ENCODE measurements at regions not wholly inside any gene's neighbourhood (a gene's known extent, or its start where the extent isn't known, plus 50 kb on each side); places are given as distances from the start of the nearest gene placed in this dataset.
"Not testable (repeated sequence)": the region's sequence is repeated elsewhere in the genome, so short reads cannot be mapped to it uniquely, and the experiment has no call there.

GRCh38 chr3:87101861-87102625, 111.1 kb upstream of the VGLL3 start:
- DNase-seq (ENCODE audit: low spot score): no peak

- DNase-seq (ENCODE audit: low spot score): not testable (repeated sequence)
These were observed 106.8 kb upstream of the VGLL3 start for GRCh38 chr3:87097733-87098132.

GRCh38 chr3:87090631-87091030, 99.7 kb upstream of the VGLL3 start:
- DNase-seq (ENCODE audit: low spot score): no peak

GRCh38 chr3:87088993-87089841, 98.3 kb upstream of the VGLL3 start:
- DNase-seq (ENCODE audit: low spot score): no peak

DNA sequence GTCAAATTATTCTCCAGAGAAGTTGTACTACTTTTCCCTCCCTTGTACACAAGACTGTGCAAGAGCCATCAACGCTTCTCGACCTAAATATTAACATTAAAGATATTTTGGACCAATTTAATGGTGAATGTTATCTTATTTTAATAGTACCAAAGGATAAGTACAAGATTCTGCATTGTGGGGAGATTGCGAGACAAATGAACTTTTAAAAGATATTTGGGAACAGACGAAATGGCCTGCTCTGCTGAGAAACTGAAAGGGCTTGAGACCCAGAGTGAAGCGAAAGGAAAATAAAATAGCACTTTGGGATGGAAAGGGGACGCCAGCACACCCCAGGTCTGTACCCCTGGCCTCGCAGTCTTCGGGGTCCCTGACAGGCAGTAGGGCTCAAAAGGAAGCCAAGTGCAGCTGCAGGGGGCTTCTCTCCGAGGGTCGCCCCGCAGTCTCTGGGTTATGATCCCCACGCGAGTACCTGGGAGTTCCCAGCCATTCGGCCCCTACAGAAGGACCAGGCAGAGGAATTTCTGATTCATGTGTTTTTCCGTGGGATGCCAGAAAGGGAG, 97.6 kb upstream of the VGLL3 start:
- no peak for DNase-seq (ENCODE audit: low spot score)

- DNase-seq (ENCODE audit: low spot score): no peak
These were observed 93.9 kb upstream of the VGLL3 start for GRCh38 chr3:87084868-87085267.

- peak; percentile 38 for DNase-seq (ENCODE audit: low spot score)
These were observed 92.0 kb upstream of the VGLL3 start for GRCh38 chr3:87082796-87083440.

- DNase-seq (ENCODE audit: low spot score): no peak
These were observed 86.4 kb upstream of the VGLL3 start for GRCh38 chr3:87077355-87077754.

DNA sequence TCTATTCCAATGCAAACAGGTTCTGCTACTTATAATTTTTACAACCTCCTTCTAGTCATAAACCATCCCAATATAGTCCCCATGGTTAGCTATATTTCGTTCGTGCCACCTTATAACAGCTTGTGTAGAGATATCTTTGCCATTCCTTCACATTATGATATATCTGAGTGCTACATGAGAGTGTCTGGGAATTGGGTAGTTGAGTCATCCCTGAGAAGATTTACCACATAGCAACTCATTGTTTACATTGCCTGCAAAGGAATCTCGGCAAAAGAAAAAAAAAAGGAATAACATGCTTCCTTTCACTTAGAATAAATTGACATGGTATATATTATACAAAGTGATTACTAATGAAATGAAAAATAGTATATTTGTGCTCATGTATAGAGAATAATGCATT, 86.0 kb upstream of the VGLL3 start:
- no peak for DNase-seq (ENCODE audit: low spot score)

GRCh38 chr3:87073496-87074145, 82.7 kb upstream of the VGLL3 start:
- no peak for DNase-seq (ENCODE audit: low spot score)

GRCh38 chr3:87072446-87072845, 81.5 kb upstream of the VGLL3 start:
- no peak for DNase-seq (ENCODE audit: low spot score)

- DNase-seq (ENCODE audit: low spot score): no peak
These were observed 79.0 kb upstream of the VGLL3 start for GRCh38 chr3:87069971-87070370.

- no peak for DNase-seq (ENCODE audit: low spot score)
These were observed 78.1 kb upstream of the VGLL3 start for GRCh38 chr3:87069021-87069420.

DNA sequence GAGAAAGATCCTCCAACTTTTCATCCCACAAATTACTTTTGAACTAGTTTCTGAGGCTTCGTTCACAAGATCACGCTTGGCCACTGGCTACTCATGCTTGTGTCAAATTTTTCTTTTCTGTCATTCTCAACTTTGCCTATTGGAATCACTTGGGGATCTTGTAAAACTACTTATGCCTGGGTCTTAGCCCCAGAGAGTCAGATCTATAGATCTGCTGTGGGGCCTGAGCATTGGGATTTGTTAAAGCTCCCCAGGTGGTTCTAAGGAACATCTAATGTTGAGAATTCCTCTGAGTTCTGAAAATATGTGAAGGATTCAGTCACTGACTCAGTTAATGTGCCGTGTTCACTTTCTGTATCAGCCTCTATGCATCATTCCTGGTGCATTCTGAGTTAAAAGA, 71.7 kb upstream of the VGLL3 start:
- no peak for DNase-seq (ENCODE audit: low spot score)

- no peak for DNase-seq (ENCODE audit: low spot score)
These were observed 66.5 kb upstream of the VGLL3 start for GRCh38 chr3:87057474-87057873.

DNA sequence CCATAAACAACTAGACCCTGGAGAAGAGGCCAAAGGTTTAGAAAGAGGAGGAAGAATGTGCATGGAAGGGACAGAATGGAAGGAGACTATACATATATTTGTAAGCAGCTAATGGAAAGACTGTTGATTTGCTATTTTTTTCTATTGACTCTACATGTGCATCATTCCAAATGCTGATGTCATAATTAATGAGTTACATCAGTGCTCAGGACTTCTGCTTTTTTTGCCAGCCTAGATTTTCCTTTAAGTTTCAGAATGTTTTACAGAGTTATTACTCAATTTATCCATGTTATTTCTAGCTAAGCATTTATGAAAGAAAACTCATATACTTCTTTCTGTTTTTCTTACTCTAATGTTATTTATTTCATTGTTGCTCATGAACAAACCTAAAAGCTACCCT, 62.6 kb upstream of the VGLL3 start:
- no peak for DNase-seq (ENCODE audit: low spot score)

- no peak for DNase-seq (ENCODE audit: low spot score)
These were observed 61.7 kb upstream of the VGLL3 start for GRCh38 chr3:87052499-87053260.

DNA sequence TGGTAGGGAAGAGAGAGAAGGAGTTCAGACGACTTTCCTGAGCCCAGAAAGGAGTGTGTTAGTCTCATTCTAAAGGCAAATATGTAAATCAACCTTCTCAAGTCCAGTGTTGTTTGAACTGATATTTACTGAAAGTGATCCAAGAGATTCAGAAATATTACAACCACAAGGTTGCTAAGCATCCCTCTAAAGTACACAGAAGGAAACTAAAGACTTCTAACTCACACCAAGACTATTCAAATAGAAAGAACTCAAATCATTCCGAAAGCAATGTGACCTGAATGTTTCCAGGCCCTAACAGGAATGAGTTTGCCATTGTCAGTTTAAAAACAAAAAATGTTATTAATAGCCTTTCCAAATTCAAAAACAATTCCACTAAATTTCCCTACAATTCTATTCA, 56.9 kb upstream of the VGLL3 start:
- no peak for DNase-seq (ENCODE audit: low spot score)

DNA sequence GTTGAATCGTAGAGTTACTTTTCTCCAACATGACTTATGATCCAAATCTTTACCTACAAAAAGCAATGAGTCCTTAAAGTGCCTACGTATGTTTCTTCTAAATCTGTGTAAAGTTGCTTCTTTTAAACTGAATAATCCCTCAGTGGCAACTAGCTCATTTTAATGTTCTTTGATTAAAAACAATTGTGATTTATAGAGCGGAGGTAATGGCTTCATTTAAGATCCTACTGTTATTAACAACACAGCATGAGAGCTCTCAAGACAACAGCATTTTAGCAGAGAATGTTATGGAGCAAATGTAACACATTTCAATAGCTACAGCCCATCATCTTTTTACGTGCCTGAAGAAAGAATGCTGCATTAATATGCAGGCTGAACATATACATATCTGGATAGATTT, 55.3 kb upstream of the VGLL3 start:
- DNase-seq (ENCODE audit: low spot score): no peak

DNA sequence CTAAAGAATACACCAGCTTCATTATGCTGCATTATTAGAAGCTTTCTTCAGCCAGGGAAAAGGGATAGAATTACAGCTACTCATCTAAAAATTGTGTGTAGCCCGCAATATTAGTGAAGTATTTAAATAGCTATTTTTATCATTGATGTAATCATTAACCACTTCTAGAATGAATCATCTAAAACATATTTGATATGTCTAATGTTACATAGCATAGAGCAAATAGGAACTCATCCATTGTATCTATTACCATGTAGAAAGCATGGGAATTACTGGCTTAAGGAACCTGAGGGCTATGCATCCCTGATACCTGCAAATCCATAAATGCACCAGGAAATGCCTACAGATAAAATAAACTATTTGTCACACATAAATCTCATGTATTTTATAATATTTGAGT, 54.5 kb upstream of the VGLL3 start:
- DNase-seq (ENCODE audit: low spot score): no peak

- no peak for DNase-seq (ENCODE audit: low spot score)
These were observed 53.9 kb upstream of the VGLL3 start for GRCh38 chr3:87044846-87045245.
